ENCODE measurements at regions not wholly inside any gene's neighbourhood (a gene's known extent, or its start where the extent isn't known, plus 50 kb on each side); places are given as distances from the start of the nearest gene placed in this dataset.

- TF ChIP-seq CTCF (conservative IDR thresholded peaks at IDR 0.05) (no peak), ZFX (IDR thresholded peaks at IDR 0.05) (no peak)
Measured at GRCh38 chr9:96082516-96083232, 207.2 kb downstream of the ERCC6L2 start.

Measured in C4-2B (cell line).